SKM-1 treated with dmso at 0.1 percent for 144 hours (cell line): ENCODE measurements at regions not wholly inside any gene's neighbourhood (a gene's known extent, or its start where the extent isn't known, plus 50 kb on each side); places are given as distances from the start of the nearest gene placed in this dataset.
"Not testable (repeated sequence)": the region's sequence is repeated elsewhere in the genome, so short reads cannot be mapped to it uniquely, and the experiment has no call there.

Source experiments
- DNase-seq: peaks from one replicate; lab custom pipeline; 2025; ENCODE audit not compliant: unreplicated experiment; lab: John Stamatoyannopoulos, UW

DNA sequence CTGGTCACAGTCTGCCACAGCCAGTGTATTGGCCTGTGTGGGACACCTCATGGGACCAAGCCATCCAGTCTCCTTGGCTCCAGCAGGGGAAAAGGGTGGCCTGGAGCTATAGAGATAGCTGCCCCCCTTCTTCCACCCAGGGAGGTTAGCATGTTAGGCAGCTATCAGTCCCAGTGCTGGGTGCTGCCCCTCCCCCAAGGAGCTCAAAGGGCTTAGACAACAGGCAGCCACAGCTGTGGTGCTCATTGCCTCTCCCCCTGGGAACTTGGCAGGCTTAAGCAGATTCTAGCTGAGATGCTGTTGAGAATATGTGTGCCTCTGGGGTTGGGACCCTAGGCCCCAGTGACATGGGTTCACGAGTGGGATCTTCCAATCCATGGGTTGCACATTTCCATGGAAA is 226.0 kb upstream of the PTGER4 start:
- no peak for DNase-seq

GRCh38 chr5:40452874-40453624 is 226.7 kb upstream of the PTGER4 start:
- no peak for DNase-seq

DNA sequence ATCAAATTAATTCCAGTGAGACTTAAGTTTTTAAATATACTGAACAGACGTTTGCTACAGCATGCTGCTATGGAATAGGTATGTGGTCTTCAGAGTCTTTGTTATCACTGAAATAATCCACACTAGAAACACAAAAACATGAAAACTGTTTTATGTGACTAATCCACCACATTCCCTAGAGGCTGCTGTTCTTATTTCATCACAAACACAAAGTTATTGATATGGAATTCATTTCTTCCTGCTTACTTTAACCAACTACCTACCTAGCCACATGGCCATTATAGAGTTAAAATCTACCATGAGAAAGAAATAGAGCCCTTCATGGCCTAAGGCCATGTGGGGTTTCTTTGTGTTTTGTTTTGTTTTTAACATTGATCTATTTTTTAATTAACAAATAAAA is 232.3 kb upstream of the PTGER4 start:
- no peak for DNase-seq

DNA sequence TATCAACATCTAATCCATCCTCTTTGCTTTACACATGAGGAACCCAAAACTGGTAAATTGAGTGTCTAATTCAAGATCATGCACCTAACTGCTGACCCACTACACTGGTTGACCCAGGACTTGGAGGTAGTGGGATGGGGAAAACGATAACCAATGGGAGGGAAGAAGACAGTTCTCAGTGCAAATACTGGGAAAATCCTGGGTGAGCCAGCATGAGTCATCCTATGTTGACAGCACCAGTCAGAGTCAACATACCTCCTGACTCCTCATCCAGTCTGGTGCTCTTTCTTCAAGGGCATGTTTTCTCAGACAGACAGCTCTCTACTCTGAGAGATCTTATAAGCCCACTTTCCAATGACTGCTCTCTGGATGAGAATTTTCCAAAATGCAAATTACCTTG is 232.8 kb upstream of the PTGER4 start:
- DNase-seq: no peak

DNA sequence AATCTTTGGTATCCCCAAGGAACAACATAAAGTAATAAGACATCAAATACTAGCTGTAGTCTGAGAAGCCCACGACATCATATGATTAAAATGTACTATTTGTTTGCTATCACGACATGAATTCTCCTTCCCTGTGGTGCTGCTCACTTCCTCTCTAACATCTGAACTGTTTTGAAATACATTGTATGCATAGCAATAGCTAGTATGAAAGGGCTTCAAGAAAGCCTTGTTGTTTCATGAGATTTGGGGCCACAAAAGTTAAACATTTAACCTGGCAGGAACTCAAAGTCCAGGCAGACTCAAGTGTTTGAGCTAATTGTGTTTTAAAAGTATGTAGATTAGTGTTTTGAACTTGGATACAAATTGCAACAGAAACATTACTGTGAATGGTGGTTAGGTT is 237.4 kb upstream of the PTGER4 start:
- DNase-seq: no peak

DNA sequence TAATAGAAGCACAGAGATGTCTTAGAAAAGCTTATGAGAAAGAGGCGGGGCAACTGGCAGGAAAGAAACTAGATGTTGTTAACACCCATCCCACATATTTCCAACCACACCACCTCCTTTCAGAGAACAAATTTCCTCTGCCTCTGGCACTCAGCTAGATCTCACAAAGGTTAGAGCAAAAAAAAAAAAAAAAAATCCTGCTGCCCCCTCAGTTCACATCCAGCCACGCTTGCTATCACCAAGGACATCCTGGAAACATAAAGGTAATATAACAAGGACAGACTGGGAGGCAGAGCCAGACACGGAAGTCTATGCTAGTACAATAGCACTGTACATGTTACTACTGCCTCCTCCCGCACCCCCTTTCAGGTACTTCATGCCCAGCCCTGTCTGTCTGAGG is 238.0 kb upstream of the PTGER4 start:
- no peak for DNase-seq

DNA sequence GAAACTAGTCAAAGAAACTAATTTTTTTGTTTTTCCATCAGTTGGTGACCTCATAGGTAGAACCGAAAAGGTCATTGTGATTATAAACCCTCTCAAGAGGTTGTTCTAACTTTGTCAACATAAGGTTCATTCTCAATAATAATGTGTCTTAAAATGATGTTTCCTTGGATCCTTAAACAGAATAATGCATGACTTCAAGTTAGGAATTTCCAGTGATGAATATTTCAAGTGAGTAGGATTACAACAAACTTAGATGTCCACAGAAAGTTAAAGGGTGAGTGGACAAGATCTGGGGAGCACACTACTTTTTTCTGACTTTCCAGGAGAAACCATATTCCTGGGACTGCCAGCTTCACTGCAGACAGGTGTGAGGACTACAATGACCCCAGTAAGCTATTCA is 239.0 kb upstream of the PTGER4 start:
- no peak for DNase-seq

GRCh38 chr5:40439103-40439502 is 240.6 kb upstream of the PTGER4 start:
- DNase-seq: not testable (repeated sequence)

DNA sequence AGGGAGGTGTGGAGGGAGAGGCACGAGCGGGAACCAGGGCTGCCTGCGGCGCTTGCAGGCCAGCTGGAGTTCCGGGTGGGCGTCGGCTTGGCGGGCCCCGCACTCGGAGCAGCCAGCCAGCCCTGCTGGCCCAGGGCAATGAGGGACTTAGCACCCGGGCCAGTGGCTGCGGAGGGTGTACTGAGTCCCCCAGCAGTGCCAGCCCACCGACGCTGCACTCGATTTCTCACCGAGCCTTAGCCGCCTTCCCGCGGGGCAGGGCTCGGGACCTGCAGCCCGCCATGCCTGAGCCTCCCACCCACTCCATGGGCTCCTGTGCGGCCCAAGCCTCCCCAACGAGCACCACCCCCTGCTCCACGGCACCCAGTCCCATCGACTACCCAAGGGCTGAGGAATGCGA is 241.1 kb upstream of the PTGER4 start:
- not testable (repeated sequence) for DNase-seq

GRCh38 chr5:40437452-40437861 is 242.3 kb upstream of the PTGER4 start:
- DNase-seq: no peak

DNA sequence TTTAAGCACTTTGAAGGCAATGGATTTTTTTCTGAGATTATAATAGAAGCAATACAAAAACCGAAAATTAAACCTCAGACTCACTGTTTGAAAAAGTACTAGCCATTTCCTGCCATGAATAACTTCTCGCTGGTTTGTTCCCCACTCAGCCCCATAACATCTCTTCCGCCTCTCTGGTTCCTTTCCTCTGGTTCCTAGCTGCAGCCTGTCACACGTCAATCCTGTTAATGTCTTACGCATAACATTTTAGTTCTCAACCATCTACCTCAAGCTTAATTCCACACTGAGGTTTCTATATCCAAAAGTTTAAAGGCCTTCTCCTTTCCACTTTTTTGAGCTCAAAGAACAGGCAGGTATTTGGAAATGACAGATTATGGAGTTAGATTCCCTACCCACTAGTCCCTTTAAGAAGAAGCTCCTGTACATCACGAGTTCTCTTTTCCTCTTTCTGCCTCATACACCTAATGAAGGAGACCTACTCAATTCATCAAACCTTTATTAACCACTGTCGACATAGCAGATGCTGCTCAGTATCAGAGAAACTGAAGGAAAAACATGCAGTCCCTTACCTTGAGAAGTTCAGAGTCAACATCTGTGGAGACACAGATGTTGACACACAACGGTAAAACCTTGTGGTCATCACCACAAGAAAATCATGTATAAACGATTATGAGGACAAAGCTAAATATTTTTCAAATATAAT is 243.0 kb upstream of the PTGER4 start:
- no peak for DNase-seq

- not testable (repeated sequence) for DNase-seq
These were observed 244.0 kb upstream of the PTGER4 start for GRCh38 chr5:40435706-40436105.

- DNase-seq: no peak
These were observed 246.9 kb upstream of the PTGER4 start for GRCh38 chr5:40432836-40433235.

- DNase-seq: no peak
These were observed 248.0 kb upstream of the PTGER4 start for GRCh38 chr5:40431734-40432133.

DNA sequence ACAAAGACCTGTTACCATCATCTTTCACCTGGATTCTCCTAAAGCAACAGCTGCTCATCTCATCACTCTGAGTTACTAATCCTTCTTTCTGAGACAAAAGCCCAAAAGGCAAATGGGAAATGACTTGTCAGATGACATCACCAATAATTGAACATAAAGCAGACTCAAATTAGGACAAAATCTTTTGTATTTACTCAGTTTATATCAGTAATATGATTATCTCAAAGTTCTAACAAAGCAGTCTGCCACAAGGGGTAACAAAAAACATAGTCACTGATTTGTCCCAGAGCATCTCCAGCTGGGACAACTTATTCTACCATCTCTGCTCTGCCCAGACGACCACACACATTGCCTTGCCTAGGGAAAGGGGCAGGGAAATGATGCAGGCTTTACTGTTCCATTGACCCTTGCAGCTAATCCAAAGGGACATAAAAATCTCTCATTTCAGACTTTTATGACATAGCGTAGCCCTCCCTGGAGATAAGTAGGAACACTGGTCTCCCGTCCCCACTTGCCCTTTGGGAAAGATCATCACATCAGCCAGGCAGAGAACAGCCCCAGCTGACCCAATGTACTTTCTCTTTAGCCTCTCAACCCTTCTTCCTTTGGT is 249.5 kb upstream of the PTGER4 start:
- DNase-seq: no peak

GRCh38 chr5:40429258-40430100 is 250.2 kb upstream of the PTGER4 start:
- DNase-seq: peak; percentile 45

- no peak for DNase-seq
These were observed 250.9 kb upstream of the PTGER4 start for GRCh38 chr5:40428815-40429214.

DNA sequence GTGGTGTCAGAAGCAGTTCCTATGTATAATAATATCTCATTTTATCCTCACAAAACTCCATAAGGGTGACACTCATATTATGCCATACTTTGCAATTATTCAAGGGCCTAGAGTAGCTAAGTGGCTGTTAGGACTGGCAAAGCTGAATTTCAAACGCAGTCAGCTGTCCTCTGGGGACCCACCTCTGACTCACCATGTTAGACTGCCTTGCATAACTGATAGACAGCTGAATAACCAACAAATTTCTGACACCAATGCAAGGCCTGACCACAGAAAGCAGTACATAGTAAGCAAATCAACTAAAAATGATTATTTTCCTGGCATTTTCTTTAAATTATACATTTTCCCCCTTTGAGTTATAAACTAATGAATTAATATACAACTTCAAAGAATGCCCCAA is 251.6 kb upstream of the PTGER4 start:
- no peak for DNase-seq

DNA sequence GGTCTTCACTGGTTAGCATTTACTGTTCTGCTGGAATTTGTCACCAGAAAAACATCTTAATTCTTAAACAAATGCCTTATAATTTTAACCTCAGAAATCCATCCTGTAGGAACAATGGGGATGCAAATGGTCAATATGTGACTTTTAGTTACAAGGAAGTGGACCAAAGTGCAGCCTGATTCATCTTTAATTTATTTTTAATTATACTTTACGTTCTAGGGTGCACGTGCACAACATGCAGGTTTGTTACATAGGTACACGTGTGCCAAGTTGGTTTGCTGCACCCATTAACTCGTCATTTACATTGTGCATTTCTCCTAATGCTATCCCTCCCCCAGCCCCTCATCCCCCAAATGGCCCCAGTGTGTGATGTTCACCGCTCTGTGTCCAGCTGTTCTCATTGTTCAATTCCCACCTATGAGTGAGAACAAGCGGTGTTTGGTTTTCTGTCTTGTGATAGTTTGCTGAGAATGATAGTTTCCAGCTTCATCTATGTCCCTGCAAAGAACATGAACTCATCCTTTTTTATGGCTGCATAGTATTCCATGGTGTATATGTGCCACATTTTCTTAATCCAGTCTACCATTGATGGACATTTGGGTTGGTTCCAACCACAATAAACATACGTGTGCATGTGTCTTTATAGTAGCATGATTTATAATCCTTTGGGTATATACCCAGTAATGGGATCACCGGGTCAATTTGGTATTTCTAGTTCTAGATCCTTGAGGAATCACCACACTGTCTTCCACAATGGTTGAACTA is 262.5 kb upstream of the PTGER4 start:
- not testable (repeated sequence) for DNase-seq

DNA sequence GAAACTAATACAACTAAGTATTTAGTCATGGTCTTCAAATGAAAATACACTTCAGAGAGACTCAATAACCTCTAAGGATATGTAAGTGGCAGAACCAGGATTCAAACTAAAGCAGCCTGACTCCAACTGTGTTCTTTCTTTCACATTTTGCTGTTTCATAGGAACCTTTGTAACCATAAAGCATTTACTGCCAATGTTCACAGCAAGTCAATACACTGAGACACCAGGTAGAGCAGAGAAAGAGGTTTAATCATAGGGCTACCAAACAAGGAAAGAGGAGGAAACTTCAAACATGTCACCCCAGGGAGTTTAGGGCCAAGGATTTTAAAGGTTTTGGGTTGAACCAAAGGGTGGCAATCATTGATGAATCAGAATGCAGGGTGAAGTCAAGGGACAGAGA is 263.1 kb upstream of the PTGER4 start:
- no peak for DNase-seq

DNA sequence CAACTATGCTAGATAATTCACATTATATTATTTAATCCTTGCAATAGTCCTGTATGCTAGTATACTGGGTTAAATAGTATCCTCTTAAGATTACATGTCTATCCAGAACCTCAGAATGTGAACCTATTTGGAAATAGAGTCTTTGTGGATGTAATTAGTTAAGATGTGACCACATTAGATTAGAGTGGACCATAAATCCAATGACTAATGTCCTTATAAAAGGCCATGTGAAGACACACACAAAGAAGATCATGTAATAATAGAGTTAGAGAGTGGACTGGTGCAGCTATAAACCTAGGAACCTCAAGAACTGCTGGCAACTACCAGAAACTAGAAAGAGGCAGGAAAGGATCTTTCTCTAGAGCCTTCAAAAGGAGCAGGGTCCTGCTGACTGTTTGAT is 263.6 kb upstream of the PTGER4 start:
- DNase-seq: no peak
